GM21786 (cell line): ENCODE measurements at regions not wholly inside any gene's neighbourhood (a gene's known extent, or its start where the extent isn't known, plus 50 kb on each side); places are given as distances from the start of the nearest gene placed in this dataset.
"Not testable (repeated sequence)": the region's sequence is repeated elsewhere in the genome, so short reads cannot be mapped to it uniquely, and the experiment has no call there.

Source experiments
- ATAC-seq: cut with Tn5 transposase; IDR thresholded peaks from one replicate; pipeline ENCODE4 v1.9.1; 2021; ENCODE audit not compliant: unreplicated experiment

GRCh38 chr7:26083113-26083512 is 68.9 kb upstream of the NFE2L3 start:
- ATAC-seq = no peak

- ATAC-seq = no peak
These were observed 67.6 kb upstream of the NFE2L3 start for GRCh38 chr7:26084418-26084817.

GRCh38 chr7:26085771-26086170 is 66.2 kb upstream of the NFE2L3 start:
- ATAC-seq = no peak

GRCh38 chr7:26087321-26088091 is 64.5 kb upstream of the NFE2L3 start:
- no peak for ATAC-seq

GRCh38 chr7:26089469-26089868 is 62.5 kb upstream of the NFE2L3 start:
- not testable (repeated sequence) for ATAC-seq

GRCh38 chr7:26090927-26091519 is 61.0 kb upstream of the NFE2L3 start:
- ATAC-seq = no peak

GRCh38 chr7:26091933-26092332 is 60.1 kb upstream of the NFE2L3 start:
- ATAC-seq = no peak

- ATAC-seq = no peak
These were observed 59.0 kb upstream of the NFE2L3 start for GRCh38 chr7:26093023-26093422.

- ATAC-seq = no peak
These were observed 55.9 kb upstream of the NFE2L3 start for GRCh38 chr7:26096136-26096535.

GRCh38 chr7:26097837-26098668 is 53.9 kb upstream of the NFE2L3 start:
- ATAC-seq = no peak

GRCh38 chr7:26099236-26099635 is 52.8 kb upstream of the NFE2L3 start:
- ATAC-seq = no peak

GRCh38 chr7:26100406-26101339 is 51.3 kb upstream of the NFE2L3 start:
- no peak for ATAC-seq

- no peak for ATAC-seq
These were observed 50.4 kb upstream of the NFE2L3 start for GRCh38 chr7:26101361-26102151.

GRCh38 chr7:26102176-26102575 is 49.8 kb upstream of the NFE2L3 start:
- ATAC-seq = no peak
